Caco-2 (cell line): ENCODE measurements at regions not wholly inside any gene's neighbourhood (a gene's known extent, or its start where the extent isn't known, plus 50 kb on each side); places are given as distances from the start of the nearest gene placed in this dataset.

Experiments
- BruUV-seq: library from RNA; stranded (reverse); fragments of 400-500 nt; replicated peaks from 2 replicates; lab custom pipeline; 2021; lab: Mats Ljungman, UMichigan
- CTCF ChIA-PET: fragments of 300-600 bp; sonication (Branson Sonifier 250); formaldehyde crosslinking; loops from one replicate; lab custom pipeline; 2022; ENCODE audit warnings: antibody characterized with exemption; lab: Charles Lee
- POLR2A ChIA-PET: fragments of 300-600 bp; sonication (Branson Sonifier 250); formaldehyde crosslinking; loops from one replicate; lab custom pipeline; 2022; ENCODE audit warnings: antibody characterized with exemption; lab: Charles Lee
- DNase-seq, 2 experiments: peaks; one replicate each; pipeline versions ENCODE4 v3.0.0 to v3.0.0-alpha.2; 2020 to 2022
- H3K27me3 ChIP-seq: replicated peaks from 2 replicates; pipeline ENCODE4 v1.6.0; 2011; ENCODE audit warnings: low read length; ENCODE audit not compliant: control insufficient read depth, insufficient read depth
- H3K36me3 ChIP-seq: 2 replicates; pipeline ENCODE4 v1.5.1; 2011; ENCODE audit warnings: low read length; ENCODE audit not compliant: control insufficient read depth, insufficient read depth
- H3K4me1 ChIP-seq: fragments of 250-450 bp; sonication (Bioruptor Pico); 2 replicates; pipeline ENCODE4 v1.5.1; 2020; ENCODE audit warnings: mild to moderate bottlenecking
- H3K4me3 ChIP-seq: 2 replicates; pipeline ENCODE4 v1.5.1; 2011; ENCODE audit warnings: low read depth, mild to moderate bottlenecking, control low read depth, low read length
- H3K9me3 ChIP-seq: fragments of 250-450 bp; sonication (Bioruptor Pico); 2 replicates; pipeline ENCODE4 v1.5.1; 2020; ENCODE audit warnings: mild to moderate bottlenecking, moderate library complexity
- H3K27ac Mint-ChIP-seq: one replicate; pipeline ENCODE4 v1.8.0; 2022; ENCODE audit warnings: mixed read lengths; ENCODE audit not compliant: unreplicated experiment
- H3K27me3 Mint-ChIP-seq: one replicate; pipeline ENCODE4 v1.8.0; 2022; ENCODE audit warnings: mixed read lengths; ENCODE audit not compliant: insufficient read depth, unreplicated experiment
- H3K36me3 Mint-ChIP-seq: one replicate; pipeline ENCODE4 v1.8.0; 2022; ENCODE audit warnings: mild to moderate bottlenecking, mixed read lengths; ENCODE audit not compliant: insufficient read depth, unreplicated experiment
- H3K4me1 Mint-ChIP-seq: one replicate; pipeline ENCODE4 v1.8.0; 2022; ENCODE audit warnings: low read depth, mixed read lengths; ENCODE audit not compliant: unreplicated experiment
- H3K4me3 Mint-ChIP-seq: one replicate; pipeline ENCODE4 v1.8.0; 2022; ENCODE audit warnings: mild to moderate bottlenecking, moderate library complexity, mixed read lengths; ENCODE audit not compliant: unreplicated experiment
- H3K9me3 Mint-ChIP-seq: one replicate; pipeline ENCODE4 v1.8.0; 2022; ENCODE audit warnings: mixed read lengths; ENCODE audit not compliant: unreplicated experiment
- intact Hi-C: fragments of 100-400 bp; cut with micrococcal nuclease; formaldehyde crosslinking; loops from one replicate; pipeline ENCODE4 v1.10.0; 2022; ENCODE audit not compliant: unreplicated experiment
- TF ChIP-seq, protein P1 (sequence below), 2 experiments: fragments of 200-600 bp in 1 of 2; IDR thresholded peaks; 1 replicate in 1 of 2; 2 replicates in 1 of 2; pipeline versions ENCODE4 v1.5.1 to v1.8.0; 2011 to 2022; ENCODE audit warnings: antibody characterized with exemption in 1 of 2, control low read depth in 1 of 2, inconsistent platforms in 1 of 2, low read depth in 1 of 2, low read length in 1 of 2, mild to moderate bottlenecking in 1 of 2, moderate library complexity in 1 of 2; ENCODE audit not compliant: insufficient read depth in 1 of 2, severe bottlenecking in 1 of 2, unreplicated experiment in 1 of 2

DNA sequence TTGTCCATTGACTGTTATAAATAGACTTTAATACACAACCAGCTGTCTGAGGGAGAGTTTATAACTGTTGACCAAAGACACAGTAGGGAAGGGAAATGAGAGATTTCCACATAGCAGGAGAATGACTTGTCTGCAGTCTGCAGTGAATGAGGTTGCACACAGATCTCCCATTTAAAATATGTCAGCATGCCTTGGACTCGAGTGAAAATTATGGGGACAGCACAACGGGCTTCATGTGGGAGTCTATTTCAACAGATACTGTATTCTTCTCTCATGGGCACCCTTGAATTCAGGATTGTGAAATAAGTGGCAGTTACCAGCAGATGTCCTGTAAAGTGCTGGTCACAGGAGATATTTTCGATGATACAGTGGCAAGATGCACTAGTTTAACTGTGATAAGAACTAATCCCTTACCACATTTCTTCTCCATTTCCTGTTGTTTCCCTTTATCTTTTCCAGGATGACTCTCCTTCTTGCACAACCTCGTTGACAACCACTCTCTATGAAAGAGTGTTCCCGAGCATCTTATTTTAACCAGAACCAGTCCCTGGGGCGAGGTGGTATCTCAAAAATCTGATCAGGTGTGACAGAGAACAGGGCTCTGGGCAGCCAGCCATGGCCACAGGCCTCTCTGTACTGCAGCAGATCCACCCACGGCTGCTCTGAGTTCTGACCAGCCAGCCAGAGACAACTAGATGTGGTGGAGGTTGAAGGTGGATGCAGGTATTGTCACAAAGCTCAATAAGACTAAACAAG lies 51.5 kb upstream of the MAP3K1 start:
- Histone ChIP-seq H3K27me3 (no peaks in the 10 kb centered on the region), H3K4me1 (peaks cover 16% of the 10 kb centered on the region), H3K4me3 (no peak overlapping the region), H3K36me3 (no peaks in the 10 kb centered on the region), H3K9me3 (no peaks in the 10 kb centered on the region)
- Mint-ChIP-seq H3K27ac (peak overlapping the region; percentile 2), H3K4me1 (peaks cover 17% of the 10 kb centered on the region), H3K27me3 (no peaks in the 10 kb centered on the region), H3K4me3 (no peak overlapping the region), H3K9me3 (no peaks in the 10 kb centered on the region), H3K36me3 (no peaks in the 10 kb centered on the region)
- ChIA-PET CTCF (no interaction called here), POLR2A (no interaction called here)
- no TSS peak for BruUV-seq
- intact Hi-C loops: no loop called here
- TF ChIP-seq, protein P1, sequence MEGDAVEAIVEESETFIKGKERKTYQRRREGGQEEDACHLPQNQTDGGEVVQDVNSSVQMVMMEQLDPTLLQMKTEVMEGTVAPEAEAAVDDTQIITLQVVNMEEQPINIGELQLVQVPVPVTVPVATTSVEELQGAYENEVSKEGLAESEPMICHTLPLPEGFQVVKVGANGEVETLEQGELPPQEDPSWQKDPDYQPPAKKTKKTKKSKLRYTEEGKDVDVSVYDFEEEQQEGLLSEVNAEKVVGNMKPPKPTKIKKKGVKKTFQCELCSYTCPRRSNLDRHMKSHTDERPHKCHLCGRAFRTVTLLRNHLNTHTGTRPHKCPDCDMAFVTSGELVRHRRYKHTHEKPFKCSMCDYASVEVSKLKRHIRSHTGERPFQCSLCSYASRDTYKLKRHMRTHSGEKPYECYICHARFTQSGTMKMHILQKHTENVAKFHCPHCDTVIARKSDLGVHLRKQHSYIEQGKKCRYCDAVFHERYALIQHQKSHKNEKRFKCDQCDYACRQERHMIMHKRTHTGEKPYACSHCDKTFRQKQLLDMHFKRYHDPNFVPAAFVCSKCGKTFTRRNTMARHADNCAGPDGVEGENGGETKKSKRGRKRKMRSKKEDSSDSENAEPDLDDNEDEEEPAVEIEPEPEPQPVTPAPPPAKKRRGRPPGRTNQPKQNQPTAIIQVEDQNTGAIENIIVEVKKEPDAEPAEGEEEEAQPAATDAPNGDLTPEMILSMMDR (IDR thresholded peaks at IDR 0.05; ENCODE audit: insufficient read depth in 1 of 2, low read depth in 1 of 2, low read length in 1 of 2, severe bottlenecking in 1 of 2, unreplicated experiment in 1 of 2): no peak
- DNase-seq: peak; percentile 24 to 51

DNA sequence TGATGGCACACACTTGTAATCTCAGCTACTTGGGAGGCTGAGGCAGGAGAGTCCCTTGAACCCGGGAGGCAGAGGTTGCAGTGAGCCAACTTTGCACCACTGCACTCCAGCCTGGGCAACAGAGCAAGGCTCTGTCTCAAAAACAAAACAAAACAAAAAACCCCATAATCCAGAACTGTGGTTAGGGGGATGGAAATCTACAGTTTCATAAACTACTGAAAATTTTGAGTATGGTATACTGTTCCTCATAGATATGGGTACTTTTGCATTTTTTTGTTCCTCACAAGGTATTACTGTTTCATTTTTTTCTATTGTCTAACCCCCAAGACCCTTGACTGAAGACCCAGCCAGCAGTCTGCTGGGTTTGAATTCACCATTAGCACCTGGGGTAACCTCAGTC lies 52.2 kb upstream of the MAP3K1 start:
- Histone ChIP-seq H3K27me3 (no peaks in the 10 kb centered on the region), H3K36me3 (no peaks in the 10 kb centered on the region), H3K9me3 (no peaks in the 10 kb centered on the region), H3K4me1 (peaks cover 16% of the 10 kb centered on the region), H3K4me3 (no peak overlapping the region)
- Mint-ChIP-seq H3K27me3 (no peaks in the 10 kb centered on the region), H3K4me3 (no peak overlapping the region), H3K36me3 (no peaks in the 10 kb centered on the region), H3K4me1 (peaks cover 17% of the 10 kb centered on the region), H3K9me3 (no peaks in the 10 kb centered on the region), H3K27ac (no peak overlapping the region)
- POLR2A ChIA-PET: no interaction called here
- intact Hi-C loops: no loop called here
- no peak for DNase-seq
- TF ChIP-seq, protein P1 (IDR thresholded peaks at IDR 0.05; ENCODE audit: insufficient read depth in 1 of 2, low read depth in 1 of 2, low read length in 1 of 2, severe bottlenecking in 1 of 2, unreplicated experiment in 1 of 2): no peak
- CTCF ChIA-PET: no interaction called here
- no TSS peak for BruUV-seq

DNA sequence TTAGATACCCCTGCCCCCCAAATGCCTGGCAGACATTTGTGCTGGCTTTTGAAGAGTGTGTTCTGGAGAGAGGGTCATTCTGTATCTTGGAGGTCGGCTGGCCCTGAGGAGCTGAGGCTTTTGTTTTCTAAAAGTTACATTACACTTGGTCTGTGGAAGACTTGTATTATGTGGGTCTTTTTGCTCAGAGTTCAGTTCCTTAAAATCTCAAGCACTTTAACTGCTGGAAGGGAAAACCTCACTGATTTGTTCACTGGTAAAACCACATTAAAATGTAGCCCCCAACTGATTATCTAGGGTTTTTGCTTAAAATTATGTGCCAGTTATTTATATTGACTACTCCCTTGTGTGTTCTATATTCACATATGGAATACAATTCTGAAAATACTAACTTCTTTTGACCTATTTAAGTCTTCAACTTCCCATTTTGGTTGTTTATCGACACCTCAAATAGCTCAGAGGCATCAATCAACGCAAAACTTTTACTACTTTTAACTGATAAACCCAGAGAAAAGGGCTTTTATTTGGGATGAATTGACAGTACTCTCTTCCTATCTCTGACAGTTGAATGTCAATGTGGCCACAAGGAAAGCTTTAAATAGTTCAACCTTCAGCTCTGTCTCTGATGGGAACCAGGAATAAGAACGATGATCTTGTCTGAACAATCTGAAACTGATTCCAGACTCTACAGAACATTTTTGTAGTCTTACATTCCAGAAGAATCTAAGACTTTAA lies 54.0 kb upstream of the MAP3K1 start:
- H3K4me3 ChIP-seq: no peak overlapping the region
- peaks cover 16% of the 10 kb centered on the region for H3K4me1 ChIP-seq
- no peaks in the 10 kb centered on the region for H3K9me3 ChIP-seq
- TF ChIP-seq, protein P1 (IDR thresholded peaks at IDR 0.05; ENCODE audit: insufficient read depth in 1 of 2, low read depth in 1 of 2, low read length in 1 of 2, severe bottlenecking in 1 of 2, unreplicated experiment in 1 of 2): no peak
- H3K27me3 ChIP-seq: no peaks in the 10 kb centered on the region
- H3K36me3 ChIP-seq: no peaks in the 10 kb centered on the region
- Mint-ChIP-seq H3K27ac (no peak overlapping the region), H3K4me3 (no peak overlapping the region), H3K9me3 (no peaks in the 10 kb centered on the region), H3K36me3 (no peaks in the 10 kb centered on the region), H3K4me1 (peaks cover 19% of the 10 kb centered on the region), H3K27me3 (no peaks in the 10 kb centered on the region)
- BruUV-seq: no TSS peak
- ChIA-PET POLR2A (no interaction called here), CTCF (no interaction called here)
- no peak for DNase-seq
- intact Hi-C loops: no loop called here
